Lung (tissue), 11 donors: ENCODE measurements at regions not wholly inside any gene's neighbourhood (a gene's known extent, or its start where the extent isn't known, plus 50 kb on each side); places are given as distances from the start of the nearest gene placed in this dataset.

Source experiments
- ATAC-seq: fragments of 200-7000 bp; cut with Tn5 transposase; one replicate; pipeline ENCODE4 v1.9.1; 2020; ENCODE audit warnings: moderate number of reproducible peaks; ENCODE audit not compliant: insufficient read depth, low FRiP score
- DNase-seq, 3 donors: peaks; one replicate each; pipeline ENCODE4 v3.0.0-alpha.2; 2013 to 2017
- H3K27ac ChIP-seq, 2 donors: one replicate each; pipeline ENCODE4 v1.5.1; 2013; ENCODE audit warnings: mild to moderate bottlenecking in 2 of 2, moderate library complexity in 2 of 2, control low read depth in 1 of 2, inconsistent platforms in 1 of 2, low read depth in 1 of 2, low read length in 1 of 2
- H3K27me3 ChIP-seq, 3 donors: one replicate each; pipeline ENCODE4 v1.5.1; 2013; ENCODE audit warnings: low read length in 2 of 3; ENCODE audit not compliant: control insufficient read depth in 3 of 3, insufficient read depth in 3 of 3
- H3K36me3 ChIP-seq, 4 donors: one replicate each; pipeline ENCODE4 v1.5.1; 2013; ENCODE audit warnings: low read length in 4 of 4, mild to moderate bottlenecking in 1 of 4, moderate library complexity in 1 of 4; ENCODE audit not compliant: control insufficient read depth in 4 of 4, insufficient read depth in 4 of 4
- H3K4me1 ChIP-seq, 5 donors: one replicate each; pipeline ENCODE4 v1.5.1; 2013; ENCODE audit warnings: low read length in 5 of 5, mild to moderate bottlenecking in 2 of 5, moderate library complexity in 1 of 5; ENCODE audit not compliant: control insufficient read depth in 5 of 5, insufficient read depth in 5 of 5
- H3K4me3 ChIP-seq: one replicate; pipeline ENCODE4 v1.5.1; 2013; ENCODE audit warnings: mild to moderate bottlenecking, control low read depth, moderate library complexity
- H3K9ac ChIP-seq, 2 donors: one replicate each; pipeline ENCODE4 v1.5.1; 2013; ENCODE audit warnings: low read length in 2 of 2, control low read depth in 1 of 2; ENCODE audit not compliant: insufficient read depth in 1 of 2
- H3K9me3 ChIP-seq, 4 donors: one replicate each; pipeline ENCODE4 v1.5.1; 2013; ENCODE audit warnings: low read length in 3 of 4, mild to moderate bottlenecking in 1 of 4, moderate library complexity in 1 of 4; ENCODE audit not compliant: control insufficient read depth in 4 of 4, insufficient read depth in 3 of 4
- CTCF ChIP-seq: IDR thresholded peaks from 2 replicates; pipeline ENCODE4 v1.5.1; 2012; ENCODE audit warnings: mild to moderate bottlenecking; ENCODE audit errors: control extremely low read depth, extremely low read depth
- WGBS, 2 donors: extraction: QIAGEN DNeasy Blood & Tissue Kit; methylation state at CpG; one replicate each; pipeline ENCODE4 v1.1.7; 2013; 5-methylcytosine and 5-hydroxymethylcytosine counted together
- donor health status: control.
- donor health status: control.
- donor health status: Bipolar disorder and iron deficiency.
- donor health status: healthy.
- donor health status: DM: yes; HTN: yes; CAD: no.

- no peak for TF ChIP-seq CTCF
- ATAC-seq, result no peak
Observed at GRCh38 chr14:42563313-42563712, 956.6 kb downstream of the LRFN5 start.

GRCh38 chr14:42556551-42556950 is 949.9 kb downstream of the LRFN5 start:
- ATAC-seq (no peak), DNase-seq (no peak)
- 32 to 60% methylated on average over 2 of the region's 2 CpGs for WGBS, 2 donors
- Histone ChIP-seq H3K9ac (no peak overlapping the region), H3K4me1 (peaks cover 0 to 3% (median 0%) of the 10 kb centered on the region in 5 donors), H3K27ac (no peak overlapping the region), H3K9me3 (no peaks in the 10 kb centered on the region), H3K4me3 (no peak overlapping the region), H3K36me3 (no peaks in the 10 kb centered on the region), H3K27me3 (no peaks in the 10 kb centered on the region)
- TF ChIP-seq CTCF, result no peak

More at GRCh38 chr14:42563313-42563712, 956.6 kb downstream of the LRFN5 start:
- no peak overlapping the region for H3K9ac ChIP-seq
- H3K9me3 ChIP-seq, result no peaks in the 10 kb centered on the region
- H3K27ac ChIP-seq, result no peak overlapping the region
- no peaks in the 10 kb centered on the region for H3K4me1 ChIP-seq
- DNase-seq, result no peak
- no peak overlapping the region for H3K4me3 ChIP-seq
- no peaks in the 10 kb centered on the region for H3K27me3 ChIP-seq
- H3K36me3 ChIP-seq, result no peaks in the 10 kb centered on the region

- 79 to 84% methylated on average over 2 of the region's 2 CpGs for WGBS, 2 donors
- no peak for TF ChIP-seq CTCF
- Histone ChIP-seq H3K9ac (no peak overlapping the region), H3K9me3 (no peaks in the 10 kb centered on the region), H3K4me3 (no peak overlapping the region), H3K27ac (no peak overlapping the region), H3K4me1 (peaks cover 0 to 3% (median 0%) of the 10 kb centered on the region in 5 donors), H3K36me3 (no peaks in the 10 kb centered on the region), H3K27me3 (no peaks in the 10 kb centered on the region)
- ATAC-seq, result no peak
- no peak for DNase-seq
Observed at GRCh38 chr14:42555365-42555764, 948.7 kb downstream of the LRFN5 start.

- no peak for TF ChIP-seq CTCF
- Histone ChIP-seq H3K9me3 (no peaks in the 10 kb centered on the region), H3K27me3 (no peaks in the 10 kb centered on the region), H3K4me1 (peaks cover 0 to 3% (median 0%) of the 10 kb centered on the region in 5 donors), H3K36me3 (no peaks in the 10 kb centered on the region), H3K27ac (no peak overlapping the region), H3K9ac (no peak overlapping the region), H3K4me3 (no peak overlapping the region)
- ATAC-seq, result no peak
- 92 to 98% methylated on average over 2 of the region's 2 CpGs for WGBS, 2 donors
- DNase-seq, result no peak
Observed at GRCh38 chr14:42554091-42554490, 947.4 kb downstream of the LRFN5 start.
